GM19452 (cell line): ENCODE measurements at regions not wholly inside any gene's neighbourhood (a gene's known extent, or its start where the extent isn't known, plus 50 kb on each side); places are given as distances from the start of the nearest gene placed in this dataset.
"Not testable (repeated sequence)": the region's sequence is repeated elsewhere in the genome, so short reads cannot be mapped to it uniquely, and the experiment has no call there.

Experiments
- ATAC-seq: cut with Tn5 transposase; IDR thresholded peaks from one replicate; pipeline ENCODE4 v1.9.1; 2021; ENCODE audit not compliant: unreplicated experiment

DNA sequence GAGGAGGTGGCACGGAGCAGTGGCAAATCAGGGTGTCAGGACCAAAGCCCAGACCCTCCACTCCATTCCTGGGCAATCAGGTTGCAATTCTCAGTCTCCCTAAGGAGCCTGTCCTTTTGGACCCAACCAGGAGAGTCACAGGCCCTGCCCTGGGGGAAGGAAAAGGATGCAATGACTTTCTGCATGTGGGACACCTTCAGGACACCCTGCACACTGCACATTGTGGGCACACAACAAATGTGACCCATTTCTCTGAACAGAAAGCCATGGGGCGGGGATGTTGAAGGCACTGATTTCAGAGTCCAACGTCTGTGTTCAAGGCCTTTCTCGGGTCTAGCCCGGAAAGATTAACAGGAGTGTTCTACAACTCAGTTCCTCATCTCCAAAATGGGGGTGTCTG is 286.2 kb upstream of the FOXF1 start:
- no peak for ATAC-seq

DNA sequence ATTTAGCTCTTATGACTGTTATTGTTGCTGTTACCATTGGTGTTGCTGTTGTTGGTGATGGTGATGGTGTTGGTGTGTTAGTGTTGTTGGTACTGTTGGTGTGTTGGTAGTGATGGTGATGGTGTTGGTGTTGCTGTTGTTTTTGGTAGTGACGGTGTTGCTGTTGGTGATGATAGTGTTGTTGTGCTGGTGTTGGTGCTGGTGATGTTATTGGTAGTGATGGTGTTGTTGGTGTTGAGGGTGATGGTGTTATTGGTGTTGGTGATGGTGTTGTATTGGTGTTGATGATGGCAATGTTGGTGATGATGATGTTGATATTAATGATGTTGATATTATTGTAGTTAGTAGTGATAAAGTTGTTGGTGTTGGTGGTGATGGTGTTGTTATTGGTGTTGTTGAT is 285.7 kb upstream of the FOXF1 start:
- ATAC-seq, result no peak

DNA sequence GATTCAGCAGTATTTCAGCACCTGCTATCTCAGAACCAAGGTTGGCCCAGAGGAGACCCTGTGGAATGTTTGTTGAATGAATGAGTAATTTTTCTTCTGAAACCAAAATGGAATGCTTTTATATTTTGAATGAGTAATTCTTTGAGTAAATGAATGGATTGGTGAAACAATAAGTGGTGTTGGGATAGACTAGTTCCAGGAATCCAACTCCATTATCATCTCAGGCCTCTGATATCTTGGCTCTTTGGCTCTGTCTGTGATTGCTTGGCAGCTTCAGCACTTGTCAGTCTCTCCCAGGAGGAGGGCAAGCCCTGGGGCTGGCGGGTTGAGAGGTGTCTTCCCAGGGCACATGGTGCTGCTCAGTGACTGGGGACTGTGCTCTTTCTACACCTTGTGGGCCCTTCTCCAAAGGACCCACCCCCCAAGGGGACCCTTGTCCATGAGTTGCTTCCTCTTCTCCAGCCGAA is 284.4 kb upstream of the FOXF1 start:
- ATAC-seq, result no peak

DNA sequence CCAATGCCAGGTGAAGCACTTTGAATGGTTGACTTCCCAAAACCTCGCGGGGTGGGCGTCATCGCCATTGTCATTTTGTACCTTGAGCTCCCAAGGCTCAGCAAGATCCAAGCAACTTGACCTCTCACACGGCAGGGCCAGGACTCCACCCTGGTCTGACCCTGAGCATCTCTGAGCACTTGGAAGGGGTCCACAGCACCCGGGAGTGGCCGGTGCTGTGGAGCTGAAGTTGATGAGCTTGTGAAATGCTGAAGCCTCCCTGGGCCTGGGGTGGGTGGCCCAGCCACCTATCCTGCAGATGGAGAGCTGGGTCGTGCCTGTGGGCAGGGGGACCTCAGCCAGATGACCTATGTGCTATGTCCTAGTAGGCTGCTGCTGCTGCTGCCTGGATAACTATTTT is 283.3 kb upstream of the FOXF1 start:
- ATAC-seq, result no peak

DNA sequence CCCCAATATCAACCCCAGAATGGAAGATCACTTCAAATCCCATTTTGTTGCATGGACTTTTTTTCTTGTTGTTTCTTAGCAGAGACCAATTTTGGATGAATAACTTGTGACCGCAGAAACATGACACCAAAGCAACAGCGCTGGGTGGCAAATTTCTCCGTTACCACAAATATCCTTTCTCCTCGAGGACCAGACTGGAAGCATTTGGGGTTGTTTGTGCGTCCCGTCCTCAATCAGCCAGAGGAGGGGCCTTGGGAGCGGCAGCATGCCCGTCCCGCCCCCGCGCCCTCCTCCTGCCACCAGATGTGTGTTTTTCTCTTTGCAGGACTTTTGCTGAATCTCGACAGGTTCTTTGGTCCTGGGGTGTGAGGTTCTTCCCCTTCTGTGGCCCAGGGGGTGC is 282.5 kb upstream of the FOXF1 start:
- ATAC-seq, result no peak

DNA sequence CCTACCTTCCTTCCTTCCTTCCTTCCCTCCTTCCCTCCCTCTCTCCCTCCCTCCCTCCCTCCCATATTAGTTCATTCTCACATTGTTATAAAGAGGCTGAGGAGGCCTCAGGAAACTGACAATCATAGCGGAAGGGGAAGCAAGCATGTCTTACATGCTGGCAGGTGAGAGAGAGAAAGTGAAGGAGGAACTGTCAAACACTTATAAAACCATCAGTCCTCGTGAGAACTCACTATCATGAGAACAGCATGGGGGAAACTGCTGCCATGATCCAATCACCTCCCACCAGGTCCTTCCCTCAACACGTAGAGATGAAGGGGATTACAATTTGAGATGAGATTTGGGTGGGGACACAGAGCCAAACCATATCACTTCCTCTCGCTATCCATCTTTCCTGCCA is 281.6 kb upstream of the FOXF1 start:
- no peak for ATAC-seq

DNA sequence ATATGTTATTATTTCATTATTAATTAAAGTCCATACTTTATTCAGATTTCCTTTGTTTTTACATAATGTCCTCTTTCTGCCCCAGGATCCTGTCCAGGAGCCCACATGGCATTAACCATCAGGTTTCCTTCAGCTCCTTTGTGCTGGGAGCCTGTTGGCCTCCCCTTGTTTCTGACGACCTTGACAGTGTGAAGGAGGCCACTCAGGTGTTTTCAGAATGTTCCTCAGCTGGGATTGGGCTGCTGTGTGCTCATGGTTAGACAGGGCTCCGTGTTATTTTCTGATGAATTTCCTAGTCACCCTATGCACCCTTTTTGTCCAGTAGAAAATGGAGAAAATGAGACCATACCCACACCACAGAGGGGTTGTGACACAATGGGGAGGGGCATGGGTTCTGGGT is 281.0 kb upstream of the FOXF1 start:
- no peak for ATAC-seq

DNA sequence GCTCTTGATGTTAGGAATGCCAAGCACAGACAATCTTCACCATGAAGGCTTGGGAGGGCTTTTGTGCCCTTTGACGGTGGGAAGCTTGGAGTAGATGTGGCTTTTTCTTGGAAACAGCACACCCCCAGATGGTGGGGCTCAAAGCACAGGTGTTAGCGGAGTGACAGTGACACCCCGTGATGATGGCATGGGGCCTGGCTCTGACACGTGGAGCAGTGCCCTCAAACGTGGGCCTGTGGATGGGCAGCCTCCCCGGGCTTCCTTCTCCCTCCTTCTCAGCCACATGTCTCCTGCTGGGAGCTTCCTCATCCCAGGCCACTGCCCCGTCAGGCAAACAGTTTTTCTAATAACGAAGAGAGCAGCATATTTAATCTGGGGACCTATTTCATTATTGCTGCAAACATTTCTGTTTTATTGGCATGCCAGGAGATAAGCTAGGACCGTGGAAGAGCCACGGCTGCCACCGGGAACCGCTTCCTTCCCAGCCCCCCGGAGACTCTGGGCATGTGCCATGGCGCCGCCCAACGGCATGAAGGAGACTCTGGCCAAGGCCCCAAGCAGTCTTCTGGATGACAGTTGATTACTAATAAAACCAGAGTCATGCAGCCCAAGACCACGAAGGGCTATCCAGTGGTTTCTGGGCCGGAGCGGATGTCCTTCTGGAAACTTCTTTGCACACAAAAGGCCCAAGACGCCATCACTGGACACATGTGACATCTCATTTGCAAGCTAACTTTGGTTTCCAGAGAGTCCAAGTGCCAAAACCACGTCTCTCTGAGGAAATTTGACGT is 280.3 kb upstream of the FOXF1 start:
- no peak for ATAC-seq

DNA sequence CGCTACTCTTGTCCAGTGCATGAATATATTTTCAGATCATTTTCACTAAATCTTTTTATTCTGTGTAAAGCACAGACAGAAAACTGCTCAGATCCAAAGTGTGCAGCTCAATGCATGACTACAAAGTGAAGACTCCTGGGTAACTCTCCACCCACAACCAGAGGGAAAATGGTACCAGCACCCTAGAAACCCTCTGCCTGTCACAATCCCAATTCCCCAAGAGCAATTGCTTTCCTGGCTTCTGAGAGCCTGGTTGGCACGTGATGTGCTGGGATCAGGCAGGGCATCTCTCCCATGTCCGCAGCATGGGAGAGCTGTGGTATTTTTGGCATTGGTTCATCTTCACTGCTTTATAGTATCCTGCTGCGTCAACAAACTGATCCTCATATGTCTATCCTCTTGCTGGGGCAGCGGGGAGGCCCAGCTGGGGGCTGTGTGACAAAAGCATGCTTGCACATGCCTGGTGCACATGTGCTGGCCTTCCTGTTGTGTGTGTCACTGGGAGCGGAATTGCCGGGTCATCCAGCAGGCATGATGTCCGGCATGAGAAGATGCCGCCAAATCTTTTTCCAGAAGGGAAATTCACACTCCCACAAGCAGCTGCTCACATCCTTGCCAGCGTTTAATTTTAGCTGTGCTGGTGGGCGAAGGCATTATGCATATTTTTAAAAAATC is 278.9 kb upstream of the FOXF1 start:
- no peak for ATAC-seq

DNA sequence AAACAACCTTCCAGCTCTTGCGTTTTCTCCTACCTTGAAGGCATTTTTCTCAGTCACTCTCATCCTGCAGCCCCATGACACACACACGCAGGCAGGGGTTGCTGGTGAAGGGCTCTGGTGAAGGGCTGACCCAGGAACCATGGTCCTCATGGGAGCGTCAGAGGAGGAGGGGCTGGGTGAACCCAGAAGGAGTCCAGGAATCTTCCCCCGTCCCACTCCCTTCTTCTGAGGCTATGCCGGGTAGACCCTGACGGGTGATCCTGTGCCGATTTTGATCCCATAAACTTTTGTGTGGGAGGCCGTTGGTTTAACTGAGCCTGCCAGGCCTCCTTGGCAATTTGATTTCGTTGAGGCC is 278.4 kb upstream of the FOXF1 start:
- no peak for ATAC-seq

DNA sequence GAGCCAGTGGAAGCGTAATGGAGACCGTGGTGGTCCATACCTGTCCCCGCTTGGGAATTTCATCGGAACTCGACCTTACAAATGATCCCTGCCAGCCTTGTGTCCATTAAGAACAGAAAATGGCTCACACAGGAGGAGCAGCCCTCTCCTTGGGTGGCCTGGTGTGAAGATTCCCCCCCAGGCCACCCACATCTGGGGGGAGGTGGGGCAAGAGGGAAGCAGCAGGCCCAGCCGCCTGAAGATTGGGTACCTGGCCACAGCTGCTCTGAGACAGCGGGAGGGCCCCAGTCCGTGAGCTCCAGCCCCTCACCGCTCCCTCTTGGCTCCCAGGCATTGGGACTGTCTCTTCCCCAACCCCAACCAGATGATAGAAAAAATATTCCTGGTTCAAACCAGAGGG is 277.8 kb upstream of the FOXF1 start:
- no peak for ATAC-seq

DNA sequence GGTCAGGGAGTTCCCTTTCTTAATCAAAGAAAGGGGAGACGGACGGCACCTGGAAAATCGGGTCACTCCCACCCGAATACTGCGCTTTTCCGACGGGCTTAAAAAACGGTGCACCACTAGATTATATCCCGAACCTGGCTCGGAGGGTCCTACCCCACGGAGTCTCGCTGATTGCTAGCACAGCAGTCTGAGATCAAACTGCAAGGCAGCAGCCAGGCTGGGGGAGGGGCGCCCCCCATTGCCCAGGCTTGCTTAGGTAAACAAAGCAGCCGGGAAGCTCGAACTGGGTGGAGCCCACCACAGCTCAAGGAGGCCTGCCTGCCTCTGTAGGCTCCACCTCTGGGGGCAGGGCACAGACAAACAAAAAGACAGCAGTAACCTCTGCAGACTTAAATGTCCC is 276.8 kb upstream of the FOXF1 start:
- ATAC-seq, result not testable (repeated sequence)

DNA sequence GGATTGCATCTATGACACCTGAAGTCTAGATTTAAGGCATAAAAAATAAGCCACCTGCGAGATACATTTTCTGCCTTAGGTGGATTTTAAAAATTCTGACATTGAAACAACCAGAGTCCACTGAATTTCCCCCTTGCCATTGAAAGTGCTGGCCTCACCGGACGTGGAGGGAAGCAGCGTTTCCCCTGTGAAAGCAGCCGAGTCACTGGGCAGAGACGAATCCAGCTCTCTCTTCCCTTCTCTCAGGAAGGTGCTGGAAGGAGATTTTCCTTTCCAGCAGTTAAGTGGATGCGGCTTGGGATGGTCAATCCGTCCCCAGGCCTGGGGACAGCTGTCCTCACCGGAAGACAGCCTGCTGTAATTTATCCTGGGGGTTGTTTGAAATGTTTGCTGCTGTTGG is 270.9 kb upstream of the FOXF1 start:
- no peak for ATAC-seq

DNA sequence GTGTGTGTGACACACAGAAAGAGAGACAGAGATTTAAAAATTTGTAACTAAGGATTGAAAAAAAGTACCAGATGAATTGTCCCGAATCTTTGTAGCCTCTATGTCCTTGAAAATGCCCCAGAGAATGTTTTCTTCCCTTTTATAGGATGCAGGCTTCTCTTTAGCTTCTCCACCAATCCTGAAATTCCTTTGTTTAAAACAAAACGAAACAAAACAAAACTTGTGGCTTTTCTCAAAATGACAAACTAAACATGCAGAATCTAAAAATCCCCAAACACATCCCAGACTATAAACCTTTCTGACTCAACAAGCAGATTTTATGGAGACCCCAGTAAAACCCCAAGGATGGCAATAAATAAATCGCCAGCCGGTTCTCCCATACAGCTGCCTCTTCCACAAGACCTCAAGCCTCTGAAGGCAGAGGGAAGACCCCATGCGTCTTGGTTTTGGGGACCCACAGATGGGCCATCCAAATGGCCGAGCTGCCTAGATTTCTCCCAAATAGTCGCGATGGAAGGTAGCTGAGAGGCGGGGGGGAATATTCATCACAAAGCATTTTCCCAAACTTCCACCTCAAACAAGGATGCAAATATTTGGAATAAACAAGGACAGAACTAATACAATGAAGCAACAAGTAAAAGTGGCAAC is 269.5 kb upstream of the FOXF1 start:
- no peak for ATAC-seq

DNA sequence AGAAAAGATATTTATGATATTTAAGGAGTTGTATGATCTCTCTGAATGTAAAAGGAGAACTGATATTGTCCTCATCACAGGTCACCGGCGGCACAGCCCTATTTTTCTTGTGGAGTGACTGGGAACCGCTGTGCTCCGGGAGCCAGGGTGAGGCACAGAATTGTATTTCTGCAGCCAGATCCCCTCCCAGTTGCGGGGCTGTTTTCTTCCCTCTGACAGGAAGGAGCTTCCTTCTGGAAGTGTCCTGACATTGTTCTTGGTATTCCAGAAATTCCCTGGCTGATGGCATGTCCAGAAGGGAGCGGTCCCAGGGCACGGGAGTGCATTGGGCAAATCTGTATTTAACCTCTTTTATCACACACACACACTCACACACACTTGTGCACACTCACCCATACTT is 268.6 kb upstream of the FOXF1 start:
- ATAC-seq, result no peak

DNA sequence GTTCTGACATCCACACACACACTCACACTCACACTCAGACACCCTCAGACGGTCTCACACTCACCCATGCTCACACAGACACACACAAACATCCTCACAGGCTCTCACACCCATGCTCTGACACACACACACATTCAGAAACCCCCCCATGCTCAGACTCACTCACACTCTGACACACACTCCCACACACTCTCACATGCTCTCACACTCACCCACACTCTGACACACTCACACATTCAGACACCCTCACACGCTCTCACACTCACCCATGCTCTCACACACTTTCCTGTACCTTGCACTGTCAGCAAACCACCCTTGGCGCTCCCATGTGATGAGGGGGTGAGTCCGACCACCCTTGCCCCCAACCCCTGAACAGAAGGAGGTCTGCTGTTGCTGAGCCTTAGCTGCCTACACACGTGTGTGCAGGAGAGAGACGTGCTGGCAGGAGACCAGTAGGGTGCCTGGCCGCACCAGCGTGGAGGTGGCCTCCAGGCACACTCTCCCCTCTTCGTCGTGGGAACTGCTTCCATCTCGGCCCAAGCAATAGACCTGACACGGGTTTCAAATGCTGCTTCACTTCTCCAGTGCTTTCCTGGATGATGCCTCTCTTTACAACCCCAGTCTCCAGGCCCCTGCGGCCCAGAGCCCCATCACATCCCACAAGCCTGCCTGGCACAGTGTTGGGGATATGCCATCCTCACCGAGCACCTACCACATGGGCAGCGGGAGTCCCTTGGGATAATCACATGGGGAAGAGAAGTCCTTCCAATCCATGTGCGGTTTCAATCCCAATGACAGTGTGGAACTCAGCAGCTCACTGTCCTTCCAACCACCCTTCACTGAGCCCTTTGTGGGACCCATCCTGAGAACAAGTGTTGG is 267.8 kb upstream of the FOXF1 start:
- no peak for ATAC-seq

DNA sequence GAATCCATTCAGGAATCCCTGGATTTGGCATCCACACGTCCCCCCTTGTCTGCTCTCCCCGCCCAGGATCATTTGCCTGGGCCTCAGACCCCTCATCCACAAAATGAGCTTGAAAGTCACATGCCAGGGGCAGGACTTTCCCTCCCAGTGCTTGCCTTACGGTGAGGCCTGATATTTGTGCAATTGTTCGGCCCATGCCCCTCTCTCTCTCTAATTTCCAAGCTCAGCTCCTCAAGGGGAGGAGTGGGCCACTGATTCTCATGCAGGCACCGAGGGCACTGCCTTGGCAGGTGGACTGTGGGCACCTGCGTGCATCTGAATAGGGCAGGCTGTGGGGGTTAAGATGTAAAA is 267.2 kb upstream of the FOXF1 start:
- ATAC-seq, result no peak

DNA sequence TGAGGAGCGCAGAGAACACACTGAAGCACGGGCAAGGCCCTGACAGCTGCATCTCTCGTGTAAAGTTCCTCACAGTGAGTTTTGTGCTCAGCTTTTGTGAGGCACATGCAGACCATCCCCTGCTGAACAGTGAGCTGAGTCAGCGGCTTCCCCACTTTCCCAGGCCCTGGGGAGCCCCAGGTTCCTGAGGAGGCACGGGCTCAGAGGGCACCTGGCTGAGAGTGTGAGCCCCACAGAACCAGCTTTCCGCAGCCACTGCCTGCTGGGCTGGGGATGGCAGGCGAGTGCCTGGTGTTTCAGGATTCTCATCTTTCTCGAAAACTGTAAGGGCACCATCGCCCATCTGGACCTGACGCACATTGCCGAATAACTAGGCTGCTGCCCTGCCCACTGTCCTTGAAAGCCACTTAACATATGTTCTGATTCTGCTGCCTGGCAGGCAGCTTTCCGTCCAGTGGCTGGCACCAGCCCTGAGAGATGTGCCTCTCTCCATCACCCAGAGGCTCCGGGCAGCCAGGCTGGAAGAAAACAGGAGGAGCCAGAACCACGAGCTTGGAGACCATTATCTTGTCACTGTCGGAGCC is 266.7 kb upstream of the FOXF1 start:
- ATAC-seq, result no peak

DNA sequence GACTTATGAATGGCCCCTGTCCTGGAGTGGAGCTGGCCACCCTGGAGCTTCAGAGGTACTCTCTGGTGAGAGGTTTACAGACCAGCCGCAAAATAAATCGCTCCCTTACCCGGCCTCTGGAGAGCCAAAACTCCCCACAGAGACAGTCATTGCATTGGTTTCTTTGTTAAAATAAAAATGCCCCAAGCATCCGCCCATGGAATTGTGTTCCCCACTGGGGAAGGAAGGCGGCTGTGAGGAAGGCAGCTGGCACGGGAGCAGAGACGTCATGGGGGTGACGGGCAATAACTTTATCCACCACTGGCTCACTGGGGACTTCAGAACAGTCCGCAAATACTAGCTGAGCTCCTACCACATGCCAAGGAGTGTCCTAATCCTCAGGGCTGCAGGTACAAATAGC is 266.2 kb upstream of the FOXF1 start:
- no peak for ATAC-seq

DNA sequence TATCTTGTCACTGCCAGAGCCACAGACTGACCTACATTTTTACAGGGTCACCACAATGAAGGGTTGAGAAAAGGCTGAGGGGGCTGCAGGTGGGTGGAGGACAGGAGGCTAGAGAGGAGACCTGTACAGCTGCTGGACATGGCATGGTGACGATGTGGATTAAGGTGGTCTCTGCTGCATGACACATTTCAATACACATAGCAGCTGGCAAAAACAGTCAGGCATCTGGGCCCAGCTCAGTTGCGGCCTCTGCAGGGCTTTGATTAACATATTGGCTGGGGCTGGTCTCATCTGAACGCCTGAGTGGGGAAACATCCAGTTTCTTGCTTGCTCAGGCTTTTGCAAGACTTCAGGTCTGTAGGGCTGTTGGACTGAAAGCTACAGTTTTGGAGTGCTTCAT is 265.4 kb upstream of the FOXF1 start:
- no peak for ATAC-seq

DNA sequence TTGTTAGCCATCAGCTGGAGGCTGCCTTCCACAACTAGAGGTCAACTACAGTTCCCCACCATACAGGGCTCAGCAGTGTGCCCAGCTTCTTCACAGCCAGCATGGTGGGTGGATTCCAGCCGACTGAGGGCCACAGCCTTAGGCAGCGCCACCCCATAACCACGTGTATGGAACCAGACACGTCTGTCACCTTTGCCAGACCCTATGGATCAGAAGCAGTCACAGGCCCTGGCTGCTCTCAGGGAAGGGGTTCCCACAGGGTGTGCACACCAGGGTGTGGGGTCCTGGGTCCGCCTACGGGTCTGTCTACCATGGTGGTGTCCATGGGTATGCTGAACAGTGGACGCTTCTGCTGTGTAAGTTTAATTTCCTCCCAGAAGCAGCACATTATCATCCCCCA is 265.0 kb upstream of the FOXF1 start:
- no peak for ATAC-seq
